ENCODE measurements at regions not wholly inside any gene's neighbourhood (a gene's known extent, or its start where the extent isn't known, plus 50 kb on each side); places are given as distances from the start of the nearest gene placed in this dataset.

DNA sequence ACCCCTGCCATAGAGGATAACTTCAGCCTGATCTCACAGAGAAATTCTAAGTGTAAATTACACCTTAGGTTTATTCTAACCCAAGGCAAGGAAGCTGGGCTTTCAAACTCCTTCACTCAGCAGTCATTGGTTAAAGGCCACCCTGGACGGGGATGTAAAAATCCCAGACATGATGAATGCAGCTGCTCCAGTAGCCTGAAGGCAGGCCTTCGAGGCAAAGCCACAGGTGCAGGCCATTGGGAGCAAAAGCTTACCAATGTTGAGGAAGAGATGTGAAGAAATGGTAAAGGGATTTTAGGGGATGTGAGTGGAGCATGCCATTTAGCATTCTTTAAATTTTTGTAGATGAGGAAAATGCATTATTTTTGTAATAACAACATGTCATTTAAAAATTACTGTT lies 514.4 kb downstream of the XYLT1 start:
- TF ChIP-seq, protein P1, sequence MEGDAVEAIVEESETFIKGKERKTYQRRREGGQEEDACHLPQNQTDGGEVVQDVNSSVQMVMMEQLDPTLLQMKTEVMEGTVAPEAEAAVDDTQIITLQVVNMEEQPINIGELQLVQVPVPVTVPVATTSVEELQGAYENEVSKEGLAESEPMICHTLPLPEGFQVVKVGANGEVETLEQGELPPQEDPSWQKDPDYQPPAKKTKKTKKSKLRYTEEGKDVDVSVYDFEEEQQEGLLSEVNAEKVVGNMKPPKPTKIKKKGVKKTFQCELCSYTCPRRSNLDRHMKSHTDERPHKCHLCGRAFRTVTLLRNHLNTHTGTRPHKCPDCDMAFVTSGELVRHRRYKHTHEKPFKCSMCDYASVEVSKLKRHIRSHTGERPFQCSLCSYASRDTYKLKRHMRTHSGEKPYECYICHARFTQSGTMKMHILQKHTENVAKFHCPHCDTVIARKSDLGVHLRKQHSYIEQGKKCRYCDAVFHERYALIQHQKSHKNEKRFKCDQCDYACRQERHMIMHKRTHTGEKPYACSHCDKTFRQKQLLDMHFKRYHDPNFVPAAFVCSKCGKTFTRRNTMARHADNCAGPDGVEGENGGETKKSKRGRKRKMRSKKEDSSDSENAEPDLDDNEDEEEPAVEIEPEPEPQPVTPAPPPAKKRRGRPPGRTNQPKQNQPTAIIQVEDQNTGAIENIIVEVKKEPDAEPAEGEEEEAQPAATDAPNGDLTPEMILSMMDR (IDR thresholded peaks at IDR 0.05; ENCODE audit: borderline replicate concordance, extremely low read depth, low read length, poor library complexity, severe bottlenecking), result no peak
- no peak for TF ChIP-seq EZH2 (IDR thresholded peaks at IDR 0.05; ENCODE audit: borderline replicate concordance, low read depth, low read length, severe bottlenecking)

DNA sequence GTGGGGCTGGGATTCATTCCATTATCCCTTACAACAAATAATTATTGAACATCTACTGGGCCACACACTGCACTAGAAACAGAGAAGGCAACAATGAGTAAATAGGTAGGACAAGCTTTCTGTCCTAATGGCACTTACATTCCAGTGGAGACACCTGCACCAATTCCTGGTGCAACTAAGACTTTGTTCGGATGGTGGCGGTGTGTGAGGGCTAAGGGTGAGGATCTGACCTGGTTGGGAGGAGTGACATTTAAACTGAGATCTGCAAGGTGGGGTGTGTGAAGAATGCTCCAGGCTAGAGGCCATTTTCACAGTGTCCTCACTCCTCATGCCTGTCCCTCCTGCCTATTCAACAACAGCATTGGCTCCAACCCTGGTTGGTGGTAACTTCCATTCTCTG lies 510.0 kb downstream of the XYLT1 start:
- Histone ChIP-seq H3K9ac (ENCODE audit: low read depth, low read length) (no peak overlapping the region), H3K4me2 (ENCODE audit: insufficient read depth, low read length) (no peak overlapping the region), H3K36me3 (ENCODE audit: insufficient read depth, low read length) (no peaks in the 10 kb centered on the region), H2AFZ (ENCODE audit: low read depth, low read length) (no peak overlapping the region), H3K27me3 (ENCODE audit: insufficient read depth, low read length, poor library complexity) (no peaks in the 10 kb centered on the region), H3K27ac (ENCODE audit: low read length) (no peak overlapping the region), H4K20me1 (ENCODE audit: insufficient read depth, low read length) (no peaks in the 10 kb centered on the region), H3K4me3 (ENCODE audit: low read depth in 1 of 2, low read length in 2 of 2) (no peak overlapping the region), H3K4me1 (ENCODE audit: insufficient read depth, low read length) (no peaks in the 10 kb centered on the region), H3K9me3 (ENCODE audit: insufficient read depth, low read length, severe bottlenecking) (no peaks in the 10 kb centered on the region), H3K79me2 (ENCODE audit: insufficient read depth, low read length) (no peaks in the 10 kb centered on the region)
- DNase-seq (no peak), ATAC-seq (ENCODE audit: insufficient read depth, low read depth) (no peak)
- no peak for TF ChIP-seq EZH2 (IDR thresholded peaks at IDR 0.05; ENCODE audit: borderline replicate concordance, low read depth, low read length, severe bottlenecking)
- TF ChIP-seq, protein P1 (IDR thresholded peaks at IDR 0.05; ENCODE audit: borderline replicate concordance, extremely low read depth, low read length, poor library complexity, severe bottlenecking), result no peak

More for the DNA sequence above, 514.4 kb downstream of the XYLT1 start:
- no peaks in the 10 kb centered on the region for H4K20me1 ChIP-seq (ENCODE audit: insufficient read depth, low read length)
- H3K4me1 ChIP-seq (ENCODE audit: insufficient read depth, low read length), result no peaks in the 10 kb centered on the region
- no peaks in the 10 kb centered on the region for H3K79me2 ChIP-seq (ENCODE audit: insufficient read depth, low read length)
- no peaks in the 10 kb centered on the region for H3K27me3 ChIP-seq (ENCODE audit: insufficient read depth, low read length, poor library complexity)
- no peak overlapping the region for H2AFZ ChIP-seq (ENCODE audit: low read depth, low read length)
- DNase-seq, result no peak
- no peak overlapping the region for H3K27ac ChIP-seq (ENCODE audit: low read length)
- no peak overlapping the region for H3K4me3 ChIP-seq (ENCODE audit: low read depth in 1 of 2, low read length in 2 of 2)
- H3K9ac ChIP-seq (ENCODE audit: low read depth, low read length), result no peak overlapping the region
- H3K36me3 ChIP-seq (ENCODE audit: insufficient read depth, low read length), result no peaks in the 10 kb centered on the region
- no peak for ATAC-seq (ENCODE audit: insufficient read depth, low read depth)
- no peak overlapping the region for H3K4me2 ChIP-seq (ENCODE audit: insufficient read depth, low read length)
- no peaks in the 10 kb centered on the region for H3K9me3 ChIP-seq (ENCODE audit: insufficient read depth, low read length, severe bottlenecking)

DNA sequence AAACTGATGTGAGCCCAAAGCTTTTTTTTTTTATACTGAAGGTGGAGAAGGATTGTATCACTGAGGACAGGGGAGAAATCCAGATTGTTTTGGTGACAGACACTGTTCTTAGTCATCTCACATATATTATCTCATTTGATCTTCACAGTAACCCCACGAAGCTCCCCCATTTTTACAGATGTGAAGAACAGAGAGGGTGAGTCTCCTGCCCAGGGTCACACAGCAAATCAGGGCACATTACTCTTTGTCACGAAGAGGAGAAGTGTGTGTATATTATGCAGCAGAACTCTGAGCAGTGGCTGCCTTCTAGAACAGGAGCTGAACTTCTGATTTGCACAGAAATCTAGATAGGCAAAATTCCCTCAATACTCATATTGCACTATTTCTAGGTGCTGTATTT lies 504.3 kb downstream of the XYLT1 start:
- Histone ChIP-seq H3K27me3 (ENCODE audit: insufficient read depth, low read length, poor library complexity) (no peaks in the 10 kb centered on the region), H3K27ac (ENCODE audit: low read length) (no peak overlapping the region), H3K4me2 (ENCODE audit: insufficient read depth, low read length) (no peak overlapping the region), H3K4me1 (ENCODE audit: insufficient read depth, low read length) (no peaks in the 10 kb centered on the region), H3K79me2 (ENCODE audit: insufficient read depth, low read length) (no peaks in the 10 kb centered on the region), H3K9me3 (ENCODE audit: insufficient read depth, low read length, severe bottlenecking) (no peaks in the 10 kb centered on the region), H2AFZ (ENCODE audit: low read depth, low read length) (no peak overlapping the region), H3K9ac (ENCODE audit: low read depth, low read length) (no peak overlapping the region), H3K36me3 (ENCODE audit: insufficient read depth, low read length) (no peaks in the 10 kb centered on the region), H3K4me3 (ENCODE audit: low read depth in 1 of 2, low read length in 2 of 2) (no peak overlapping the region), H4K20me1 (ENCODE audit: insufficient read depth, low read length) (no peaks in the 10 kb centered on the region; the same call in 1 of the 2 replicates)
- no peak for ATAC-seq (ENCODE audit: insufficient read depth, low read depth)
- no peak for DNase-seq
- no peak for TF ChIP-seq EZH2 (IDR thresholded peaks at IDR 0.05; ENCODE audit: borderline replicate concordance, low read depth, low read length, severe bottlenecking)
- TF ChIP-seq, protein P1 (IDR thresholded peaks at IDR 0.05; ENCODE audit: borderline replicate concordance, extremely low read depth, low read length, poor library complexity, severe bottlenecking), result no peak

DNA sequence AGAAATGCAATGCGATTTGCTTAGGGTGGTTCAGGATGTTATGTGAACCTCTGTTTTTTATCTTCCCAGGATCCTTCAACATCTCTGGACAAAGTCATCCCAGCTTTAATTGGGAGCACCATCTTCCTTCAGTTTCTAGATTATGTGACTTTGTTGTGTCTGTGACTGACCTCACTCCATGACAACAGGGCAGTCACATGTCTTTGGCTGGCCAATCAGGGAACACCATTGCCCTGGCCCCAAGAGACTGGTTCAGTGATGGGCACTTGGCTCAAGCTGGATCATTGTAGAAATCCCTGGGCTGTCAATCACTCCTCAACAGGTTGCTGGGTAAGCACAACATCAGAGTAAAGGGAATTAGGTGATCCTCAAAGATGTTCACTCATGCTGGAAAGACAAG lies 499.7 kb downstream of the XYLT1 start:
- Histone ChIP-seq H3K79me2 (ENCODE audit: insufficient read depth, low read length) (no peaks in the 10 kb centered on the region), H3K9ac (ENCODE audit: low read depth, low read length) (no peak overlapping the region), H4K20me1 (ENCODE audit: insufficient read depth, low read length) (no peaks in the 10 kb centered on the region; the same call in 1 of the 2 replicates), H3K4me2 (ENCODE audit: insufficient read depth, low read length) (no peak overlapping the region), H3K4me1 (ENCODE audit: insufficient read depth, low read length) (no peaks in the 10 kb centered on the region), H3K27ac (ENCODE audit: low read length) (no peak overlapping the region), H2AFZ (ENCODE audit: low read depth, low read length) (no peak overlapping the region), H3K27me3 (ENCODE audit: insufficient read depth, low read length, poor library complexity) (no peaks in the 10 kb centered on the region), H3K4me3 (ENCODE audit: low read depth in 1 of 2, low read length in 2 of 2) (no peak overlapping the region), H3K9me3 (ENCODE audit: insufficient read depth, low read length, severe bottlenecking) (no peaks in the 10 kb centered on the region), H3K36me3 (ENCODE audit: insufficient read depth, low read length) (no peaks in the 10 kb centered on the region)
- ATAC-seq (ENCODE audit: insufficient read depth, low read depth), result no peak
- TF ChIP-seq EZH2 (IDR thresholded peaks at IDR 0.05; ENCODE audit: borderline replicate concordance, low read depth, low read length, severe bottlenecking), result no peak
- TF ChIP-seq, protein P1 (IDR thresholded peaks at IDR 0.05; ENCODE audit: borderline replicate concordance, extremely low read depth, low read length, poor library complexity, severe bottlenecking), result no peak
- no peak for DNase-seq

Measured in DND-41 (cell line).